Progenitor cell of endocrine pancreas (in vitro differentiated cells): ENCODE measurements at regions not wholly inside any gene's neighbourhood (a gene's known extent, or its start where the extent isn't known, plus 50 kb on each side); places are given as distances from the start of the nearest gene placed in this dataset.

Experiments used
- DNase-seq: peaks from one replicate; pipeline ENCODE4 v3.0.0; 2021; ENCODE audit warnings: low spot score; ENCODE audit not compliant: unreplicated experiment
- H3K27ac Mint-ChIP-seq: 2 replicates; pipeline ENCODE4 v1.8.0; 2021; ENCODE audit warnings: mild to moderate bottlenecking, moderate library complexity, mixed read lengths
- H3K27me3 Mint-ChIP-seq: 2 replicates; pipeline ENCODE4 v1.8.0; 2021; ENCODE audit warnings: mixed read lengths
- H3K36me3 Mint-ChIP-seq: 2 replicates; pipeline ENCODE4 v1.8.0; 2022; ENCODE audit warnings: mixed read lengths; ENCODE audit not compliant: insufficient read depth
- H3K4me1 Mint-ChIP-seq: 2 replicates; pipeline ENCODE4 v1.8.0; 2021; ENCODE audit warnings: low read depth, mixed read lengths
- H3K4me3 Mint-ChIP-seq: 2 replicates; pipeline ENCODE4 v1.8.0; 2021; ENCODE audit warnings: low read depth, mild to moderate bottlenecking, moderate library complexity, mixed read lengths
- H3K9me3 Mint-ChIP-seq: 2 replicates; pipeline ENCODE4 v1.8.0; 2021; ENCODE audit warnings: low read depth, mixed read lengths
- CTCF ChIP-seq: fragments of 200-600 bp; sonication (generic); IDR thresholded peaks from one replicate; pipeline ENCODE4 v1.5.0; 2021; ENCODE audit warnings: antibody characterized with exemption, mild to moderate bottlenecking; ENCODE audit not compliant: unreplicated experiment

- H3K4me1 Mint-ChIP-seq: peaks cover 16% of the 10 kb centered on the region
- no peak overlapping the region for H3K27ac Mint-ChIP-seq
- no peak for TF ChIP-seq CTCF
- H3K9me3 Mint-ChIP-seq: no peaks in the 10 kb centered on the region
- no peaks in the 10 kb centered on the region for H3K27me3 Mint-ChIP-seq
- H3K36me3 Mint-ChIP-seq: no peaks in the 10 kb centered on the region
- no peak overlapping the region for H3K4me3 Mint-ChIP-seq
- no peak for DNase-seq
Observed at GRCh38 chr3:117695871-117696645, 986.5 kb downstream of the TUSC7 start.

- H3K9me3 Mint-ChIP-seq: no peaks in the 10 kb centered on the region
- no peak for DNase-seq
- H3K4me3 Mint-ChIP-seq: no peak overlapping the region
- H3K4me1 Mint-ChIP-seq: peaks cover 16% of the 10 kb centered on the region
- no peaks in the 10 kb centered on the region for H3K36me3 Mint-ChIP-seq
- TF ChIP-seq CTCF: no peak
- H3K27ac Mint-ChIP-seq: no peak overlapping the region
- no peaks in the 10 kb centered on the region for H3K27me3 Mint-ChIP-seq
Observed at GRCh38 chr3:117696851-117697407, 987.4 kb downstream of the TUSC7 start.

GRCh38 chr3:117699058-117699457 lies 989.5 kb downstream of the TUSC7 start:
- no peak overlapping the region for H3K4me3 Mint-ChIP-seq
- DNase-seq: no peak
- H3K27me3 Mint-ChIP-seq: no peaks in the 10 kb centered on the region
- H3K9me3 Mint-ChIP-seq: no peaks in the 10 kb centered on the region
- TF ChIP-seq CTCF: no peak
- H3K36me3 Mint-ChIP-seq: no peaks in the 10 kb centered on the region
- peaks cover 16% of the 10 kb centered on the region for H3K4me1 Mint-ChIP-seq
- no peak overlapping the region for H3K27ac Mint-ChIP-seq

GRCh38 chr3:117700573-117701360 lies 991.2 kb downstream of the TUSC7 start:
- no peaks in the 10 kb centered on the region for H3K36me3 Mint-ChIP-seq
- no peaks in the 10 kb centered on the region for H3K27me3 Mint-ChIP-seq
- no peak overlapping the region for H3K4me3 Mint-ChIP-seq
- H3K27ac Mint-ChIP-seq: no peak overlapping the region
- peaks cover 15% of the 10 kb centered on the region for H3K4me1 Mint-ChIP-seq
- no peak for DNase-seq
- H3K9me3 Mint-ChIP-seq: no peaks in the 10 kb centered on the region
- TF ChIP-seq CTCF: no peak

GRCh38 chr3:117705011-117705410 lies 995.4 kb downstream of the TUSC7 start:
- H3K4me1 Mint-ChIP-seq: peaks cover 7% of the 10 kb centered on the region
- no peak overlapping the region for H3K4me3 Mint-ChIP-seq
- no peak for DNase-seq
- no peak for TF ChIP-seq CTCF
- no peak overlapping the region for H3K27ac Mint-ChIP-seq
- H3K36me3 Mint-ChIP-seq: no peaks in the 10 kb centered on the region
- H3K9me3 Mint-ChIP-seq: no peaks in the 10 kb centered on the region
- H3K27me3 Mint-ChIP-seq: no peaks in the 10 kb centered on the region
